ENCODE measurements at regions not wholly inside any gene's neighbourhood (a gene's known extent, or its start where the extent isn't known, plus 50 kb on each side); places are given as distances from the start of the nearest gene placed in this dataset.

GRCh38 chr7:17706275-17706674 is 234.0 kb downstream of the SNX13 start:
- TF ChIP-seq SIN3A (IDR thresholded peaks at IDR 0.05; ENCODE audit: borderline replicate concordance, insufficient read depth, low read depth, low read length) (no peak), POLR2AphosphoS5 (IDR thresholded peaks at IDR 0.05; ENCODE audit: low read depth, low read length) (no peak), REST (IDR thresholded peaks at IDR 0.05; ENCODE audit: insufficient read depth in 1 of 2, low read depth in 2 of 2, low read length in 1 of 2) (no peak), CTCF (IDR thresholded peaks at IDR 0.05) (no peak), TCF7L2 (IDR thresholded peaks at IDR 0.05; ENCODE audit: low read depth, low read length) (no peak)
- Histone ChIP-seq H3K36me3 (ENCODE audit: control insufficient read depth, insufficient read depth, low read length) (no peaks in the 10 kb centered on the region), H3K27ac (ENCODE audit: low read length) (no peak overlapping the region), H3K9me3 (ENCODE audit: control insufficient read depth, insufficient read depth, low read depth, low read length) (peaks cover 1% of the 10 kb centered on the region; the same call in 1 of the 2 replicates), H3K4me3 (ENCODE audit: low read depth in 2 of 2, low read length in 2 of 2) (no peak overlapping the region), H3K4me1 (ENCODE audit: control insufficient read depth, insufficient read depth, low read length) (no peaks in the 10 kb centered on the region), H3K27me3 (ENCODE audit: control insufficient read depth, insufficient read depth, low read length) (peaks cover 4% of the 10 kb centered on the region; the same call in 1 of the 2 replicates)
- CTCF ChIA-PET, result interaction anchor here (0.6 to 1.5 kb wide), 6 partner anchors 25 to 780 kb away, joined by 3 to 8 read pairs (median 4); no protein-coding TSS in a partner anchor
- ATAC-seq (peak; percentile 55; the same call in 1 of the 2 replicates), DNase-seq (ENCODE audit: low read depth, low spot score) (no peak)
- POLR2A ChIA-PET, result no interaction called here
- intact Hi-C loops (cut with micrococcal nuclease; ENCODE audit: unreplicated experiment), result loop anchor here (1.0 kb wide), 1 partner anchor 639 kb away; no protein-coding TSS in a partner anchor
- in situ Hi-C loops (cut with HindIII; ENCODE audit: low pct_unique_long_range_greater_than_20kb, low sequenced_read_pairs), result no loop called here
- no TSS peak for BruUV-seq (replicated peaks)

- intact Hi-C loops (cut with micrococcal nuclease; ENCODE audit: unreplicated experiment) (loop anchor here (1.0 kb wide), 1 partner anchor 639 kb away; no protein-coding TSS in a partner anchor), in situ Hi-C loops (cut with HindIII; ENCODE audit: low pct_unique_long_range_greater_than_20kb, low sequenced_read_pairs) (no loop called here)
- ATAC-seq (peak; percentile 95), DNase-seq (ENCODE audit: low read depth, low spot score) (peak; percentile 77)
- Histone ChIP-seq H3K4me1 (ENCODE audit: control insufficient read depth, insufficient read depth, low read length) (no peaks in the 10 kb centered on the region), H3K9me3 (ENCODE audit: control insufficient read depth, insufficient read depth, low read depth, low read length) (no peaks in the 10 kb centered on the region), H3K4me3 (ENCODE audit: low read depth in 2 of 2, low read length in 2 of 2) (no peak overlapping the region), H3K27ac (ENCODE audit: low read length) (no peak overlapping the region), H3K36me3 (ENCODE audit: control insufficient read depth, insufficient read depth, low read length) (no peaks in the 10 kb centered on the region), H3K27me3 (ENCODE audit: control insufficient read depth, insufficient read depth, low read length) (peaks cover 4% of the 10 kb centered on the region; the same call in 1 of the 2 replicates)
- no TSS peak for BruUV-seq (replicated peaks)
- CTCF ChIA-PET, result interaction anchor here (0.6 to 1.5 kb wide), 8 partner anchors 25 to 753 kb away, joined by 3 to 8 read pairs (median 4); no protein-coding TSS in a partner anchor
- POLR2A ChIA-PET, result no interaction called here
- TF ChIP-seq POLR2AphosphoS5 (IDR thresholded peaks at IDR 0.05; ENCODE audit: low read depth, low read length) (no peak), CTCF (IDR thresholded peaks at IDR 0.05) (peak; percentile 87)
These were observed 233.6 kb downstream of the SNX13 start for GRCh38 chr7:17706734-17707133.
